Naive thymus-derived CD4-positive, alpha-beta T cell (primary cell): ENCODE measurements at regions not wholly inside any gene's neighbourhood (a gene's known extent, or its start where the extent isn't known, plus 50 kb on each side); places are given as distances from the start of the nearest gene placed in this dataset.

Experiments used
- ATAC-seq: fragments of 150-1000 bp; cut with Tn5 transposase; 2 replicates; pipeline ENCODE4 v1.10.0; 2021; ENCODE audit warnings: mild to moderate bottlenecking, moderate library complexity
- CTCF ChIA-PET: fragments of 350-600 bp; sonication (Branson Sonifier 250); formaldehyde crosslinking; loops from one replicate; lab custom pipeline; 2021; ENCODE audit warnings: antibody characterized with exemption; lab: Charles Lee
- POLR2A ChIA-PET: fragments of 350-600 bp; sonication (Branson Sonifier 250); formaldehyde crosslinking; loops from one replicate; lab custom pipeline; 2021; ENCODE audit warnings: antibody characterized with exemption, inconsistent platforms; lab: Charles Lee
- DNase-seq, 9 donors: peaks; one replicate each; pipeline versions ENCODE4 v3.0.0 to v3.0.0-alpha.2; 2020 to 2022; ENCODE audit warnings: mixed read lengths in 1 of 9
- H3K27ac ChIP-seq: one replicate; pipeline ENCODE4 v1.7.0; 2013; ENCODE audit warnings: mild to moderate bottlenecking, low read depth, low read length, moderate library complexity
- H3K27me3 ChIP-seq, 2 donors: one replicate each; pipeline ENCODE4 v1.7.0; 2013; ENCODE audit warnings: low read length in 2 of 2, mild to moderate bottlenecking in 2 of 2, moderate library complexity in 2 of 2; ENCODE audit not compliant: control insufficient read depth in 2 of 2, insufficient read depth in 2 of 2
- H3K36me3 ChIP-seq, 3 experiments: 1 replicate in 2 of 3; 2 replicates in 1 of 3; pipeline ENCODE4 v1.7.0; 2013; ENCODE audit warnings: low read length in 3 of 3, mild to moderate bottlenecking in 3 of 3, moderate library complexity in 1 of 3; ENCODE audit not compliant: insufficient read depth in 3 of 3, control insufficient read depth in 2 of 3
- H3K4me1 ChIP-seq, 2 donors: one replicate each; pipeline ENCODE4 v1.7.0; 2013; ENCODE audit warnings: low read length in 2 of 2, mild to moderate bottlenecking in 2 of 2, moderate library complexity in 1 of 2; ENCODE audit not compliant: control insufficient read depth in 2 of 2, insufficient read depth in 2 of 2
- H3K4me3 ChIP-seq: 2 replicates; pipeline ENCODE4 v1.7.0; 2013; ENCODE audit warnings: mild to moderate bottlenecking, low read length
- H3K9me3 ChIP-seq, 3 experiments: 1 replicate in 2 of 3; 2 replicates in 1 of 3; pipeline ENCODE4 v1.7.0; 2013; ENCODE audit warnings: low read length in 3 of 3; ENCODE audit not compliant: control insufficient read depth in 2 of 3
- H3K27ac Mint-ChIP-seq, 9 donors: one replicate each; pipeline ENCODE4 v1.8.0; 2020 to 2022; ENCODE audit warnings: mixed read lengths in 9 of 9, mild to moderate bottlenecking in 8 of 9, moderate library complexity in 5 of 9, inconsistent platforms in 2 of 9
- H3K27me3 Mint-ChIP-seq, 5 donors: one replicate each; pipeline ENCODE4 v1.8.0; 2021 to 2022; ENCODE audit warnings: mixed read lengths in 5 of 5, mild to moderate bottlenecking in 1 of 5
- H3K36me3 Mint-ChIP-seq, 5 donors: one replicate each; pipeline ENCODE4 v1.8.0; 2020 to 2022; ENCODE audit warnings: mixed read lengths in 5 of 5, mild to moderate bottlenecking in 3 of 5, inconsistent platforms in 1 of 5
- H3K4me1 Mint-ChIP-seq, 7 donors: one replicate each; pipeline ENCODE4 v1.8.0; 2020 to 2022; ENCODE audit warnings: mixed read lengths in 7 of 7, mild to moderate bottlenecking in 3 of 7, inconsistent platforms in 1 of 7
- H3K4me3 Mint-ChIP-seq, 10 donors: one replicate each; pipeline ENCODE4 v1.8.0; 2020 to 2022; ENCODE audit warnings: mild to moderate bottlenecking in 10 of 10, mixed read lengths in 10 of 10, moderate library complexity in 6 of 10, inconsistent platforms in 2 of 10
- H3K9me3 Mint-ChIP-seq, 11 donors: one replicate each; pipeline ENCODE4 v1.8.0; 2020 to 2022; ENCODE audit warnings: mixed read lengths in 11 of 11, mild to moderate bottlenecking in 4 of 11, inconsistent platforms in 1 of 11, moderate library complexity in 1 of 11
- intact Hi-C, 2 donors: fragments of 100-400 bp; cut with micrococcal nuclease; formaldehyde crosslinking; loops; one replicate each; pipeline ENCODE4 v1.15.1; 2023

GRCh38 chr11:55503449-55503848 lies 50.8 kb upstream of the OR4C15 start:
- Mint-ChIP-seq H3K9me3 (peaks cover 11 to 45% (median 23%) of the 10 kb centered on the region in 11 donors), H3K4me1 (no peaks in the 10 kb centered on the region), H3K4me3 (no peak overlapping the region), H3K27me3 (no peaks in the 10 kb centered on the region), H3K27ac (no peak overlapping the region), H3K36me3 (peaks cover 0 to 3% (median 0%) of the 10 kb centered on the region in 5 donors)
- ChIA-PET POLR2A (no interaction called here), CTCF (no interaction called here)
- intact Hi-C loops: no loop called here
- Histone ChIP-seq H3K9me3 (peaks cover 0 to 4% (median 0%) of the 10 kb centered on the region in 3 experiments), H3K36me3 (no peaks in the 10 kb centered on the region), H3K27me3 (no peaks in the 10 kb centered on the region), H3K4me1 (no peaks in the 10 kb centered on the region), H3K4me3 (no peak overlapping the region), H3K27ac (no peak overlapping the region)
- DNase-seq (no peak), ATAC-seq (no peak)
